Transverse colon (tissue), 3 donors: ENCODE measurements at regions not wholly inside any gene's neighbourhood (a gene's known extent, or its start where the extent isn't known, plus 50 kb on each side); places are given as distances from the start of the nearest gene placed in this dataset.

Experiments
- EP300 ChIP-seq: sonication (generic); formaldehyde crosslinking; IDR thresholded peaks from one replicate; pipeline ENCODE4 v1.6.1; 2017; ENCODE audit warnings: antibody characterized with exemption, low read depth
- TF ChIP-seq, protein P1 (sequence below), 5 experiments: fragments of 200-600 bp in 3 of 5; fragments of 450-650 bp in 2 of 5; sonication (generic) in 3 of 5; IDR thresholded peaks; 1 replicate in 2 of 5; 2 replicates in 3 of 5; pipeline ENCODE4 v1.5.1; 2016 to 2017; ENCODE audit warnings: antibody characterized with exemption in 5 of 5, inconsistent platforms in 3 of 5, mild to moderate bottlenecking in 2 of 5, moderate library complexity in 1 of 5

DNA sequence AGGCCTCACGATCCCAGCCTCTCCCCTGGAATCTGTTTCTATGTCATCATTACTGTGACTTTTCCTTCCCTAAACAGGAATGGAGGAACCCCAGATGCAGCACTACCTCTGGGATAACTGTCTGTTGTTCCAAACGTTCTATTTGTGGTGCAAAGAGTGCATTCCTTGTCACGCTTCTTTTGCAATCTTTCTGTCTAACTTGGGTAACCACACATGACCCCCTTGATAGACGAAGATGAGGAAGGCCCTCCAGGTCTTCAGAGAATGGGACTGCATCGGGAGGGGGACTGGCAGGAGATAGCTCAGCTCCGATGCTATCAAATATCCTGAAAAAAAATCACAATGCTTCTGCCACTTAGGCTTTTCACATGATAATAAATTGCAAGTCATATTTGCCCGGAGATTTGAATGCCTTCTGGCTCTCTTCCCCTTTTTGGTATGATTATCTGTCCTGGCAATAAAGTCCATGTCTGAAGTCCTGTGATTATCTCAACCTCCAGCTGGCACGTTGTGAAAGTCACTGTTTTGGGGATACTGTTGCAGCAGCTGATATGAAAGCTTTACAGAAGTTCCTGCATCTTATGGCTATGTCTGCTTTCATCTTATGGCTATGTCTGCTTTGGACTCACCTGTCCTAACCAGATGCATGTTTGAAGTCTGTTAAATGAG, 148.7 kb upstream of the LMO4 start:
- TF ChIP-seq EP300 = no peak
- TF ChIP-seq, protein P1, sequence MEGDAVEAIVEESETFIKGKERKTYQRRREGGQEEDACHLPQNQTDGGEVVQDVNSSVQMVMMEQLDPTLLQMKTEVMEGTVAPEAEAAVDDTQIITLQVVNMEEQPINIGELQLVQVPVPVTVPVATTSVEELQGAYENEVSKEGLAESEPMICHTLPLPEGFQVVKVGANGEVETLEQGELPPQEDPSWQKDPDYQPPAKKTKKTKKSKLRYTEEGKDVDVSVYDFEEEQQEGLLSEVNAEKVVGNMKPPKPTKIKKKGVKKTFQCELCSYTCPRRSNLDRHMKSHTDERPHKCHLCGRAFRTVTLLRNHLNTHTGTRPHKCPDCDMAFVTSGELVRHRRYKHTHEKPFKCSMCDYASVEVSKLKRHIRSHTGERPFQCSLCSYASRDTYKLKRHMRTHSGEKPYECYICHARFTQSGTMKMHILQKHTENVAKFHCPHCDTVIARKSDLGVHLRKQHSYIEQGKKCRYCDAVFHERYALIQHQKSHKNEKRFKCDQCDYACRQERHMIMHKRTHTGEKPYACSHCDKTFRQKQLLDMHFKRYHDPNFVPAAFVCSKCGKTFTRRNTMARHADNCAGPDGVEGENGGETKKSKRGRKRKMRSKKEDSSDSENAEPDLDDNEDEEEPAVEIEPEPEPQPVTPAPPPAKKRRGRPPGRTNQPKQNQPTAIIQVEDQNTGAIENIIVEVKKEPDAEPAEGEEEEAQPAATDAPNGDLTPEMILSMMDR (IDR thresholded peaks at IDR 0.05) = no peak
